NCI-H2081 (cell line): ENCODE measurements at regions not wholly inside any gene's neighbourhood (a gene's known extent, or its start where the extent isn't known, plus 50 kb on each side); places are given as distances from the start of the nearest gene placed in this dataset.

Experiments
- DNase-seq, 2 experiments: peaks; one replicate each; lab custom pipeline; 2025; lab: John Stamatoyannopoulos, UW

DNA sequence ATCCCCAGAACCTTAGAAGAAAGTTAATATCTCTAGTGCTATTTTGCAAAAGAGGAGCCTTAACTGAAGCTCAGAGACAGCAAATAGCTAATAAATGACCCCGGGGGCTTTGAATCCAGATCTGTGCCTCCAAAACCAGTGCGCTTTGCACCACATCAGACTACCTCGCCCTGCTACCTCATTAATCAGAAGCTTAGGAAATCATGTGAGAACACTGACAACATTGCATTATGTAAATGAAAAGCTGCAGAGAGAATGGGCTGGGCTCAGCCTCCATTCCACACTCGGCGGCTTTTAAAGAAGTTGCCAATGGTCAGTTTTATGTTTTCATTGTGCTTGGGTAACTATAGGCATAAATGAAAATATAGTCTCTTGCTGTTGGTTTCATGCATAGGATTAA, 54.0 kb upstream of the STMND1 start:
- no peak for DNase-seq

GRCh38 chr6:17045581-17046322, 56.1 kb upstream of the STMND1 start:
- DNase-seq: no peak

DNA sequence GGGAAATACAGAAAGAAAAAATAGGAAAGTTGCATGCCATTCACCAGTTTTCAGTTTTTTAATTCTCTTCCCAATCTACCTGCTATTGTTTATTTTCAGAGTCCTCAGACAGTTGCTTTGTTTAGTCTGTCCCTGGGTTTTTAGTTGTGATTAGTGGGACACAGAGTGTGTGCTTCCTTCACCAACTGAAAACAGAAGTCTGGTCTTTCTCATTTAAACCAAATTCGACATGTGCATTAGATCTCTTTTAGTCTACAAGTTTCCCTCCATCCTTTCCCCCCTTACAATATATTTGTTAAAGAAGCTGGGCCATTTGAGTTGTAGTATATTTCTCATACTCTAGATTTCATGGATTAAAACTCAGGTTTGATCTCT, 58.7 kb upstream of the STMND1 start:
- no peak for DNase-seq

GRCh38 chr6:17042422-17043147, 59.3 kb upstream of the STMND1 start:
- no peak for DNase-seq

DNA sequence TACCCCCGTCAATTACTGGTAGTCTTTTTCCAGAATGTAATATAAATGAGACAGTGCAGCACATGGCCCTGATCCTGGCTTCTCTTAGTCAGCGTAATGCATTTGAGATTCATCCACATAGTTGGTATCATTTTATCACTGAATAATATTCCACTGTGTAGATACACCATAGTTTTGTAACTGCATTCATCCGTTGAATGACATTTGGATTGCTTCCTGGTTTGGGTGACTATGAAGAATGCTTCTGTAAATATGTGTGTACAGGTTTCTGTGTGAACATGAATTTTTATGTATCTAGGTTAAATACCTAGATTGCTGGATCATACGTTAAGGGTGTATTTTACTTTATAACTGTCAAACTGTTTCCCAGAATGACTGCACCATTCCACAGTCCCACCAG, 62.6 kb upstream of the STMND1 start:
- no peak for DNase-seq

- DNase-seq: no peak
Measured at GRCh38 chr6:17038316-17038715, 63.5 kb upstream of the STMND1 start.

DNA sequence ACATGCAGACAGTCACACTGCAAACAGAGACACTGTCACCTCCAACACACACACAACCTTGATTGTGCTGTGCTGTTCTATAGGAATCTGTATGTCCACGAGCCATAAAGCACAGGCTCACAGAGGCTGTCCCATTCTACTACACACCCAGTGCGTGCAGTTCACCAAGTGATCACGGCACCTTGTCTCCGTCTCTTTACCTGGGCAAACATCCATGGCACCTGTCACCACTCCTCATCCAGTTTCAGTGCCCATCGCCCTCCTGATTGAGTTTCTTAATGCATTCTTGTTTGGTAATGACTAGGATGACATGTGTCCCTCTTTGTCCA, 65.8 kb upstream of the STMND1 start:
- DNase-seq: no peak

DNA sequence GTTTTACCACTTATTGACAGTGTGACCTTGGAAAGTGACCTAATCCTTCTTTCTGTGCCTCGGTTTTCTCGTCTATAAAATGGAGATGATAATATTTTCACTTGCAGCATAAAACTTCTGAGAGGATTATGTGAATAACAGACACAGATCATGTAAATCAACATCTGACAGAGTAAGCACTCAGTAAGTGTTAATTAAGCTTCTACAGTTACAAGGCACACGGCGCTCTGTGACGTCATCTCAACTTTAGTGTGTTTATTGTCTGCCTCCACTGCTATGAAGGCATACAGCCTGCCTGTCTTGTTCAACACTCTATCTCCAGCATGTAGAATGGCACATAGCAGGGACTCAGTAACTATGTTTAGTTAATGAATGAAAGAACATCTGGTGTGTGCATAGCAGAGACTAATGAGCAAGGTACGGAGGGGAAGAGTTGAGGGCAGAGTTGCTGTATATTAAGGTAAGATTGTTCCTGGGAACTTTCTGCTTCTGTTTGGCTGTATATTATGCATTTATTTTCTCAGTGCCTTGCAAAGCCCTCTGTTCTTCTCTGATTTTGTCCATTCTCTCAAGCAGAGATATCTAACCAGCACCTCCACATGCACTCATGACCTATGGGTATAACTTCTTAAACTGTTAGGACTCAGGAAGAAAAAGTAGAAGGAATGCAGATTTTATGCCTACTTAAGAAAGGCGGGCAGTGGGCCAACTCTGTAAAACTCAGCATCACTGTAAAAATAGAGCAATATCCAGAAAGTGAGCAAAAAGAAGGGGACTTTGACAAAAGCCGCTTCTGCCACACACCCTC, 66.4 kb upstream of the STMND1 start:
- DNase-seq: peak in 1 of 2 experiments; percentile 60

DNA sequence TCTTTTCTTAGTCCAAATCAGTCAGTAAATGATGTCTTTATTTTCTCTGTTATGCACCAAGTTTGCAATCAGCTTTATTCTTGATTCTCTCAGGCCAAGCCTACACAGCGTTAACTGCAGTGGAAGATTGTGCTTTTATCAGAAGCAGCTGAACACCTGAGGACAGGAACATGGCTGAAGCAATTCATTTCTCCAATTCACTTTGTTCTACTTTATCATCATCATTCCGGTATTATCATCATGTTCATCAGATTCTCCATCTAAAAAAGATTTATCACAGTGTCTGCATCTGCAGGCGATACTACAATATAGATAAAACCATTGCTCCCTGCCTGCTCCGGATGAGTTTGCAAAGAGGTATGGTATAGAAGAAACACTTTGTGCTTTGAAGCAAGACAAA, 68.1 kb upstream of the STMND1 start:
- no peak for DNase-seq

DNA sequence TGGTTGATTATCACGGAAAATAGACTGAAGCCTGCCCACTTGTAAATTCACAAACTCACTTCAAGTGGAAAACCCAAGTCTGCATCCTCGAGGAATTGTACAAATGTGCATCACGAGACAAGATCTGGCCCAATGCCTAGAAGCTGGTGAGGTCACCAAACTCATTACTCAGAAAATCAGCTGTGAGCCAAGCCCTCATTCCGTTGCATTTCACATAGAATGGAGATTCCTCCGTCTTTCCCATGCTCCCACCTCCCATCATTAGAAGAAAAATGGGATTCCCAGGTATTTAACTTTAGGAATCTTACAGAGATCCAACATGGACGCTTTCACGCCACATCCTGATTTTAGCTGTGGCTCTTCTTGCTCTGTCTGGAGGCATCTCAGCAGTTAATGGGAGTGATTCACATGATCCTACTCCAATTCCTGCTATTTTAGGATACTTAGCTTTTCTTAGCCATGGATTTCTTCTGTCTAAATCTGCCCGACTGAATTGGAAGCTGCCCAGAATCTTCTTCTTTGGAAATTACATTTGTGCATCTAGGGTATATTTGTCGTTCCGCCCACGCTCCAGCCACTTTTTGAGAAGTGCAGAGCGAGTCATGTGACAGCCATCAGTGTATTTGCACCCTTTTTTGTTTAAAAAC, 68.7 kb upstream of the STMND1 start:
- peak in 1 of 2 experiments; percentile 9 for DNase-seq

GRCh38 chr6:17032590-17032987, 69.3 kb upstream of the STMND1 start:
- DNase-seq: no peak

DNA sequence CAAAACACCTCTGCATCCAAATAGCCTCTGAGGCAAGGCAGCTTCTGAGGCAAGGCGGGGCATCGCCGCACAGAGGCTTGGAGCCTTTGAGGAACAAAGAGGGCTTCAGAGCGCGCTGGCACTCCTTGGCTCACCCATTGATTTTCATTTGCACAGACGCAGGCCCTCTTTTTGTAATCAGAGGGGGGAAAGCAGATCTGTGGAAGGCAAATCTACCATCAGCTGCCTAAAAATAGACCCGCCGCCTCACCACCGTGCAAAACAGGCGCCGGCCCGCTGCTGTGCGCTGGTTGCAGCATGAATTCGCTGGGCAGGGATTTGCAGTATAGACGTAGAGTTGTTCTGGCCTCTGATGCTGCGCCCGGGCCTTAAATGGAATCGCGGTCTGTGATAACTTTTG, 69.9 kb upstream of the STMND1 start:
- no peak for DNase-seq

- no peak for DNase-seq
Measured at GRCh38 chr6:17027441-17027840, 74.4 kb upstream of the STMND1 start.

- no peak for DNase-seq
Measured at GRCh38 chr6:17022604-17023003, 79.2 kb upstream of the STMND1 start.

DNA sequence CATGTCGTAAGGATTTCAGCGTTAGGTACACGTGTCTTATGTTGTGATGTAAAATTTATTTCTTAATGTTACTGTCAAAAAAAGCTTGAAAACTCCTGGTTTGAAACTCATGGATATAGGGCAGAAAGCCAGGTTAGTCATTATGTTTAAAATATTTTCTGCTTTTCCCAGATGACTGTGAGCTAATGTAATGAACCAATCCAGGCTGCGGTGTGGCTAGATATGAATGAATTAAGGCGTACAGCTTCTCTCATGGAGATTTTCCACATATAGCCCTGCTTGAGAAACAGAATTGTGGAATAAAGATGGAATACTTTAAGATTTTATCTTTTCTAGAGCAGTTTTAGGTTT, 80.3 kb upstream of the STMND1 start:
- no peak for DNase-seq

DNA sequence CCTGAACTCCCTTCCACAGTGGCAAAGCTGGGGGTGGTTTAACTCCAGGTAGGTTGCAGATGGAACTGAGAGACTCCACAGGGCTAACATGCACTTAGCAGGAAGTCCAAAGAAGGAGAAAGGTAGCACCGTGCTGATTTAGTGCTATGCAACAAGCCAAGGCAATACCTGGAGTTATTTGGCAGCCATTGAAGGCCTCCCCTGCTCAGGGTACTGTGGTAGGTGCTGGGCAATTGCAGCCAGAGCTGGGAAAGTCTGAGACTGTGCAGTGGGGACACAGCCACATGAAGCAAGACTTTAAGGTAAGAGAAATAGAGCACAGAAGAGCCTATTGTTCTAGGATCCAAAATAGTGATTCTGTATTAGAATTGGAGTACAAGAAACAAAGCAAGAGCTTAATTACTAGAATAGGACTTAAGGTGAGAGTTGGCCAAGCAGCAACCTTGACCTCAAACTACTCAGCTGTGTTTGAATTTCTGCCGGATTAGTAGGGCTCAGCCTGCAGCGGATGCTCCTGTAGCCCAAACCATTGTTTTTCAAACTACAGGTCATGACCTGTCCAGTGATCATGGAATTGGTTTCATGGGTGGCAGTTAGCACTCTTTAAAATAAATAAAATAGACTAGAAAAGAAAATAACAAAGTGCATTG, 80.8 kb upstream of the STMND1 start:
- DNase-seq: no peak

GRCh38 chr6:17018425-17018824, 83.4 kb upstream of the STMND1 start:
- no peak for DNase-seq

- DNase-seq: no peak
Measured at GRCh38 chr6:17017416-17017815, 84.4 kb upstream of the STMND1 start.

- no peak for DNase-seq
Measured at GRCh38 chr6:17015551-17016381, 86.1 kb upstream of the STMND1 start.

DNA sequence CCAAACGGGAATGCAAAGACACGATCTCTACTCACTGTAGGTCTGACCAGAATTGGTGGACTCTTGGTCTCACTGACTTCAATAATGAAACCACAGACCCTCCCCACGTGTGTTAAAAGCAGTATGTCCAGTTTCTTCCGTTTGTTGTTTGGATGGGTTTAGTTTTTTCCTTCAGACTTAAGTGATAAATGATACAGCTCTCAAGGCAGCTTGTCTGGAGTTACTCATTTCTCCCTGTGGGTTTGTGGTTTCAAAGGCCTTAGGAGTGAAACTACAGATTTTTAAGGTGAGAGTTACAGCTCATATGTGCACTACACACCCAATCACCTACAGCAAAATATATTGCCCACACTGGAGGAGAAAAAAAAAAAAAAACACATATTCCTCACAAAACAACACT, 86.7 kb upstream of the STMND1 start:
- no peak for DNase-seq

DNA sequence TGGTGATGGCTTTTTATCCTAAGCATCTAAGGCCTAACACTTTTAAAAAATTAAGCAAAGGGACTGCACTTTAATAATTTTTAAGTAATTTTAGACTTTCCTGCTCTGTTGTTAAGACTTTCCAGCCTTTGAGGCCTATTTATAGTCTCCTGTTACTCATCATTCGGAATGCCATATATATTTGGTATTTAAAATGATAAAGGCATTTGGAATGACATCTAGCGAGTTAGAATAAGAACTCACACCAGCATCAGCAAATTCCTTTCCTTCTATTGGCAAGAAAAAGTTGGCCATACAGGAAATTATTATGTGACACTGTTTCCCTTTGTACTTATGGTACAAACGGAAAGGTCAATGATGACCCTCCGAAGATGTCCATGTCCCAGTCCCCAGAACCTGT, 88.1 kb upstream of the STMND1 start:
- DNase-seq: no peak
